ENCODE measurements at regions not wholly inside any gene's neighbourhood (a gene's known extent, or its start where the extent isn't known, plus 50 kb on each side); places are given as distances from the start of the nearest gene placed in this dataset.

GRCh38 chr13:40060296-40061007 is 405.0 kb downstream of the COG6 start:
- TF ChIP-seq CTCF (conservative IDR thresholded peaks at IDR 0.05; ENCODE audit: low read length) (no peak), EZH2phosphoT487 (IDR thresholded peaks at IDR 0.05; ENCODE audit: borderline replicate concordance, low read depth, low read length) (no peak)
